ENCODE measurements at regions not wholly inside any gene's neighbourhood (a gene's known extent, or its start where the extent isn't known, plus 50 kb on each side); places are given as distances from the start of the nearest gene placed in this dataset.
"Not testable (repeated sequence)": the region's sequence is repeated elsewhere in the genome, so short reads cannot be mapped to it uniquely, and the experiment has no call there.

- DNase-seq (no peak), ATAC-seq (no peak)
- CTCF ChIA-PET, result no interaction called here
- Mint-ChIP-seq H3K27me3 (no peaks in the 10 kb centered on the region), H3K9me3 (ENCODE audit: low read depth) (peaks cover 5% of the 10 kb centered on the region), H3K27ac (no peak overlapping the region), H3K4me1 (no peaks in the 10 kb centered on the region), H3K4me3 (no peak overlapping the region), H3K36me3 (no peaks in the 10 kb centered on the region)
Measured at GRCh38 chr9:18063856-18064390, 410.0 kb upstream of the ADAMTSL1 start.

GRCh38 chr9:18066608-18067007 lies 407.3 kb upstream of the ADAMTSL1 start:
- H3K27ac Mint-ChIP-seq, H3K4me3 Mint-ChIP-seq: not testable (repeated sequence)

GRCh38 chr9:18067548-18068120 lies 406.3 kb upstream of the ADAMTSL1 start:
- H3K36me3 Mint-ChIP-seq, result no peaks in the 10 kb centered on the region
- no peaks in the 10 kb centered on the region for H3K27me3 Mint-ChIP-seq
- CTCF ChIA-PET, result no interaction called here
- no peak for ATAC-seq
- H3K27ac Mint-ChIP-seq, result no peak overlapping the region
- H3K9me3 Mint-ChIP-seq (ENCODE audit: low read depth), result peaks cover 5% of the 10 kb centered on the region
- DNase-seq, result no peak
- H3K4me3 Mint-ChIP-seq, result no peak overlapping the region
- H3K4me1 Mint-ChIP-seq, result no peaks in the 10 kb centered on the region

More at GRCh38 chr9:18066608-18067007, 407.3 kb upstream of the ADAMTSL1 start:
- H3K36me3 Mint-ChIP-seq; CTCF ChIA-PET; H3K27me3 Mint-ChIP-seq; ATAC-seq; H3K9me3 Mint-ChIP-seq (ENCODE audit: low read depth); H3K4me1 Mint-ChIP-seq; DNase-seq: not testable (repeated sequence)

- CTCF ChIA-PET, result no interaction called here
- Mint-ChIP-seq H3K4me3 (no peak overlapping the region), H3K4me1 (no peaks in the 10 kb centered on the region), H3K36me3 (no peaks in the 10 kb centered on the region), H3K9me3 (ENCODE audit: low read depth) (peaks cover 5% of the 10 kb centered on the region), H3K27me3 (no peaks in the 10 kb centered on the region), H3K27ac (no peak overlapping the region)
- ATAC-seq (no peak), DNase-seq (no peak)
Measured at GRCh38 chr9:18068900-18069299, 405.1 kb upstream of the ADAMTSL1 start.

GRCh38 chr9:18071651-18072060 lies 402.3 kb upstream of the ADAMTSL1 start:
- H3K9me3 Mint-ChIP-seq (ENCODE audit: low read depth), result no peaks in the 10 kb centered on the region
- CTCF ChIA-PET, result no interaction called here
- H3K36me3 Mint-ChIP-seq, result no peaks in the 10 kb centered on the region
- H3K4me1 Mint-ChIP-seq, result no peaks in the 10 kb centered on the region
- no peak overlapping the region for H3K4me3 Mint-ChIP-seq
- no peak overlapping the region for H3K27ac Mint-ChIP-seq
- H3K27me3 Mint-ChIP-seq, result no peaks in the 10 kb centered on the region
- ATAC-seq (no peak), DNase-seq (no peak)

- H3K27ac Mint-ChIP-seq, result no peak overlapping the region
- no peak overlapping the region for H3K4me3 Mint-ChIP-seq
- H3K4me1 Mint-ChIP-seq, result no peaks in the 10 kb centered on the region
- CTCF ChIA-PET, result no interaction called here
- DNase-seq (no peak), ATAC-seq (no peak)
- H3K9me3 Mint-ChIP-seq (ENCODE audit: low read depth), result no peaks in the 10 kb centered on the region
- H3K27me3 Mint-ChIP-seq, result no peaks in the 10 kb centered on the region
- no peaks in the 10 kb centered on the region for H3K36me3 Mint-ChIP-seq
Measured at GRCh38 chr9:18073002-18073401, 401.0 kb upstream of the ADAMTSL1 start.

GRCh38 chr9:18074041-18074440 lies 399.9 kb upstream of the ADAMTSL1 start:
- Mint-ChIP-seq H3K4me3 (no peak overlapping the region), H3K27ac (no peak overlapping the region), H3K4me1 (no peaks in the 10 kb centered on the region), H3K27me3 (no peaks in the 10 kb centered on the region), H3K9me3 (ENCODE audit: low read depth) (no peaks in the 10 kb centered on the region), H3K36me3 (no peaks in the 10 kb centered on the region)
- CTCF ChIA-PET, result no interaction called here
- DNase-seq (no peak), ATAC-seq (no peak)

- Mint-ChIP-seq H3K27ac (no peak overlapping the region), H3K36me3 (no peaks in the 10 kb centered on the region), H3K27me3 (no peaks in the 10 kb centered on the region), H3K4me3 (no peak overlapping the region), H3K4me1 (no peaks in the 10 kb centered on the region), H3K9me3 (ENCODE audit: low read depth) (peaks cover 4% of the 10 kb centered on the region)
- DNase-seq, result no peak
- CTCF ChIA-PET, result no interaction called here
- no peak for ATAC-seq
Measured at GRCh38 chr9:18075253-18075952, 398.6 kb upstream of the ADAMTSL1 start.

GRCh38 chr9:18077941-18078678 lies 395.8 kb upstream of the ADAMTSL1 start:
- H3K27me3 Mint-ChIP-seq, result no peaks in the 10 kb centered on the region
- peaks cover 4% of the 10 kb centered on the region for H3K9me3 Mint-ChIP-seq (ENCODE audit: low read depth)
- DNase-seq, result no peak
- no peak for ATAC-seq
- no peaks in the 10 kb centered on the region for H3K4me1 Mint-ChIP-seq
- CTCF ChIA-PET, result no interaction called here
- no peaks in the 10 kb centered on the region for H3K36me3 Mint-ChIP-seq
- H3K27ac Mint-ChIP-seq, result no peak overlapping the region
- no peak overlapping the region for H3K4me3 Mint-ChIP-seq

GRCh38 chr9:18092138-18092537 lies 381.8 kb upstream of the ADAMTSL1 start:
- no peaks in the 10 kb centered on the region for H3K36me3 Mint-ChIP-seq

GRCh38 chr9:18106006-18106560 lies 367.9 kb upstream of the ADAMTSL1 start:
- Mint-ChIP-seq H3K4me3 (no peak overlapping the region), H3K4me1 (no peaks in the 10 kb centered on the region), H3K36me3 (no peaks in the 10 kb centered on the region), H3K27ac (no peak overlapping the region), H3K9me3 (ENCODE audit: low read depth) (no peaks in the 10 kb centered on the region), H3K27me3 (no peaks in the 10 kb centered on the region)
- CTCF ChIA-PET, result no interaction called here
- no peak for ATAC-seq
- DNase-seq, result no peak

More at GRCh38 chr9:18092138-18092537, 381.8 kb upstream of the ADAMTSL1 start:
- H3K4me3 Mint-ChIP-seq, result no peak overlapping the region
- ATAC-seq (no peak), DNase-seq (no peak)
- H3K27me3 Mint-ChIP-seq, result no peaks in the 10 kb centered on the region
- no peak overlapping the region for H3K27ac Mint-ChIP-seq
- peaks cover 5% of the 10 kb centered on the region for H3K9me3 Mint-ChIP-seq (ENCODE audit: low read depth)
- H3K4me1 Mint-ChIP-seq, result no peaks in the 10 kb centered on the region
- CTCF ChIA-PET, result no interaction called here

- H3K27me3 Mint-ChIP-seq, result no peaks in the 10 kb centered on the region
- peaks cover 2% of the 10 kb centered on the region for H3K9me3 Mint-ChIP-seq (ENCODE audit: low read depth)
- ATAC-seq (no peak), DNase-seq (no peak)
- CTCF ChIA-PET, result no interaction called here
- no peak overlapping the region for H3K4me3 Mint-ChIP-seq
- no peak overlapping the region for H3K27ac Mint-ChIP-seq
- H3K4me1 Mint-ChIP-seq, result no peaks in the 10 kb centered on the region
- H3K36me3 Mint-ChIP-seq, result no peaks in the 10 kb centered on the region
Measured at GRCh38 chr9:18109675-18110074, 364.3 kb upstream of the ADAMTSL1 start.

- ATAC-seq (no peak), DNase-seq (no peak)
- H3K4me1 Mint-ChIP-seq, result no peaks in the 10 kb centered on the region
- peaks cover 2% of the 10 kb centered on the region for H3K9me3 Mint-ChIP-seq (ENCODE audit: low read depth)
- H3K27me3 Mint-ChIP-seq, result no peaks in the 10 kb centered on the region
- CTCF ChIA-PET, result no interaction called here
- no peak overlapping the region for H3K4me3 Mint-ChIP-seq
- no peak overlapping the region for H3K27ac Mint-ChIP-seq
- H3K36me3 Mint-ChIP-seq, result no peaks in the 10 kb centered on the region
Measured at GRCh38 chr9:18111146-18111545, 362.8 kb upstream of the ADAMTSL1 start.
